ENCODE measurements at regions not wholly inside any gene's neighbourhood (a gene's known extent, or its start where the extent isn't known, plus 50 kb on each side); places are given as distances from the start of the nearest gene placed in this dataset.

GRCh38 chr9:108801949-108802348 lies 53.8 kb downstream of the ACTL7B start:
- TF ChIP-seq GATA1 (IDR thresholded peaks at IDR 0.05; ENCODE audit: low read depth, low read length) (no peak), POLR2A (IDR thresholded peaks at IDR 0.05; ENCODE audit: low read length) (no peak)

Measured in erythroblast (primary cell).